Loucy (cell line): ENCODE measurements at regions not wholly inside any gene's neighbourhood (a gene's known extent, or its start where the extent isn't known, plus 50 kb on each side); places are given as distances from the start of the nearest gene placed in this dataset.

Source experiments
- H2AFZ ChIP-seq: fragments of 200-600 bp; sonication (generic); 2 replicates; pipeline ENCODE4 v1.6.0; 2016; ENCODE audit warnings: antibody characterized with exemption, mild to moderate bottlenecking, low read length, moderate library complexity
- H3F3A ChIP-seq: fragments of 200-600 bp; 2 replicates; pipeline ENCODE4 v1.6.0; 2016; ENCODE audit warnings: antibody characterized with exemption, low read depth, mild to moderate bottlenecking
- H3K27me3 ChIP-seq: fragments of 200-600 bp; sonication (generic); 2 replicates; pipeline ENCODE4 v1.6.1; 2014; ENCODE audit warnings: low read length, mild to moderate bottlenecking; ENCODE audit not compliant: insufficient read depth, poor library complexity, severe bottlenecking
- H3K36me3 ChIP-seq: fragments of 200-600 bp; sonication (generic); 2 replicates; pipeline ENCODE4 v1.6.1; 2016; ENCODE audit warnings: low read length; ENCODE audit not compliant: insufficient read depth
- H3K4me1 ChIP-seq: fragments of 200-600 bp; sonication (generic); 2 replicates; pipeline ENCODE4 v1.5.1; 2014; ENCODE audit warnings: low read length, mild to moderate bottlenecking; ENCODE audit not compliant: insufficient read depth, poor library complexity, severe bottlenecking
- H3K4me2 ChIP-seq: fragments of 200-600 bp; sonication (generic); 2 replicates; pipeline ENCODE4 v1.6.0; 2014; ENCODE audit warnings: antibody characterized with exemption, low read length, low read depth, mild to moderate bottlenecking; ENCODE audit not compliant: poor library complexity, severe bottlenecking
- H3K4me3 ChIP-seq: fragments of 200-600 bp; sonication (generic); 2 replicates; pipeline ENCODE4 v1.5.1; 2014; ENCODE audit warnings: low read length, mild to moderate bottlenecking, mixed read lengths; ENCODE audit not compliant: poor library complexity, severe bottlenecking
- H3K79me2 ChIP-seq: fragments of 200-600 bp; sonication (generic); 2 replicates; pipeline ENCODE4 v1.6.1; 2014; ENCODE audit warnings: low read length; ENCODE audit not compliant: insufficient read depth
- H3K9ac ChIP-seq: fragments of 200-600 bp; sonication (generic); 2 replicates; pipeline ENCODE4 v1.6.0; 2014; ENCODE audit warnings: mild to moderate bottlenecking, low read depth, low read length, moderate library complexity; ENCODE audit not compliant: poor library complexity, severe bottlenecking
- H3K9me2 ChIP-seq: fragments of 200-600 bp; sonication (generic); replicated peaks from 2 replicates; pipeline ENCODE4 v1.6.1; 2016; ENCODE audit warnings: low read depth, low read length, mixed read lengths
- H3K9me3 ChIP-seq: fragments of 200-600 bp; sonication (generic); 2 replicates; pipeline ENCODE4 v1.6.1; 2014; ENCODE audit warnings: mild to moderate bottlenecking, antibody characterized with exemption, low read length, low read depth; ENCODE audit not compliant: insufficient read depth
- H4K20me1 ChIP-seq: fragments of 200-600 bp; sonication (generic); 2 replicates; pipeline ENCODE4 v1.6.0; 2014; ENCODE audit warnings: antibody characterized with exemption, low read length, mild to moderate bottlenecking; ENCODE audit not compliant: insufficient read depth, poor library complexity, severe bottlenecking
- EZH2phosphoT487 ChIP-seq: fragments of 200-600 bp; IDR thresholded peaks from 2 replicates; pipeline ENCODE4 v1.6.1; 2018; ENCODE audit warnings: antibody characterized with exemption, mild to moderate bottlenecking, moderate library complexity, borderline replicate concordance
- TF ChIP-seq, protein P1 (sequence below): fragments of 200-600 bp; sonication (generic); conservative IDR thresholded peaks from 2 replicates; pipeline ENCODE4 v1.5.1; 2014; ENCODE audit warnings: mild to moderate bottlenecking, antibody characterized with exemption, low read length

DNA sequence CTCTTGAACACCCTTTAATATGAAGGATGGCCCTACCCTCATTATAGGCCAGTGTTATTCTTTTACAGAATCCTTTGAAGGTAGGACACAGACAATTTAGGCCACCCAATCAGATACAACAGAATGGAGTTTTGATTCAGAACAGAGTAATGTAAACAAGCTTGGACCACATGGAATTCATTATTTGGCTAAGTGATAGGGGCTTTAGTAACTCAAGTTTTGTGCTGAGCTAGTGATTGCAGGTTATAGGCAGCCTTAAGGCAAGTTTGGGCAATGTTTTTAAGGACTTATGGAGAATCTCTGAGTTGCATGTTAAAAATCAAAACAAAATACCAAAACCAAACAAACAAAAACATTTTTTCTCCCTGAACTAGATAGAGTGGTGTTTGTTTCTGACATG is 312.1 kb upstream of the ROBO1 start:
- H3K9ac ChIP-seq = no peak overlapping the region
- no peaks in the 10 kb centered on the region for H4K20me1 ChIP-seq
- no peaks in the 10 kb centered on the region for H3K4me1 ChIP-seq
- H3K36me3 ChIP-seq = no peaks in the 10 kb centered on the region
- no peak overlapping the region for H2AFZ ChIP-seq
- H3K27me3 ChIP-seq = no peaks in the 10 kb centered on the region
- no peaks in the 10 kb centered on the region for H3F3A ChIP-seq
- TF ChIP-seq, protein P1, sequence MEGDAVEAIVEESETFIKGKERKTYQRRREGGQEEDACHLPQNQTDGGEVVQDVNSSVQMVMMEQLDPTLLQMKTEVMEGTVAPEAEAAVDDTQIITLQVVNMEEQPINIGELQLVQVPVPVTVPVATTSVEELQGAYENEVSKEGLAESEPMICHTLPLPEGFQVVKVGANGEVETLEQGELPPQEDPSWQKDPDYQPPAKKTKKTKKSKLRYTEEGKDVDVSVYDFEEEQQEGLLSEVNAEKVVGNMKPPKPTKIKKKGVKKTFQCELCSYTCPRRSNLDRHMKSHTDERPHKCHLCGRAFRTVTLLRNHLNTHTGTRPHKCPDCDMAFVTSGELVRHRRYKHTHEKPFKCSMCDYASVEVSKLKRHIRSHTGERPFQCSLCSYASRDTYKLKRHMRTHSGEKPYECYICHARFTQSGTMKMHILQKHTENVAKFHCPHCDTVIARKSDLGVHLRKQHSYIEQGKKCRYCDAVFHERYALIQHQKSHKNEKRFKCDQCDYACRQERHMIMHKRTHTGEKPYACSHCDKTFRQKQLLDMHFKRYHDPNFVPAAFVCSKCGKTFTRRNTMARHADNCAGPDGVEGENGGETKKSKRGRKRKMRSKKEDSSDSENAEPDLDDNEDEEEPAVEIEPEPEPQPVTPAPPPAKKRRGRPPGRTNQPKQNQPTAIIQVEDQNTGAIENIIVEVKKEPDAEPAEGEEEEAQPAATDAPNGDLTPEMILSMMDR = no peak
- no peaks in the 10 kb centered on the region for H3K9me2 ChIP-seq
- H3K79me2 ChIP-seq = no peaks in the 10 kb centered on the region
- H3K9me3 ChIP-seq = no peaks in the 10 kb centered on the region
- no peak overlapping the region for H3K4me3 ChIP-seq
- no peak overlapping the region for H3K4me2 ChIP-seq

DNA sequence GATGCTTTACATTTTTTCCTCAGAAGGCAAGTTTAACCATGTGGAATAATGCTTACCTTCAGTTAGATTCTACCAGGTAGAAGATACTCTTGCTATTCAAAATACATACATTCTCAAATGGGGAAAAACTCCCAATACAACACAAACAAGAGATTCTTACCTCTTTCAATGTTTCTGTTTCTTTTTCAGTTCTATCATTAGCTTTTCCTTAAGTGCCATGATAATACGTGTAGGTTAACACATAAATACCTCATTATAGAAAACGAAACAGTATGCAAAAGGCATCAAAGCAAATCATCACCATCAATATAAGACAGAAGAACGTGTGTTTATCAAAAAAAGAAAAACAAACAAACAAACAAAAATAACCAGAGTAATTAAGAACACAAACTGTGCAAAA is 300.7 kb upstream of the ROBO1 start:
- Histone ChIP-seq H3F3A (no peaks in the 10 kb centered on the region), H3K36me3 (no peaks in the 10 kb centered on the region), H3K4me3 (no peak overlapping the region), H3K27me3 (no peaks in the 10 kb centered on the region), H3K9me3 (no peaks in the 10 kb centered on the region), H3K9me2 (no peaks in the 10 kb centered on the region), H3K9ac (no peak overlapping the region), H4K20me1 (no peaks in the 10 kb centered on the region), H3K4me2 (no peak overlapping the region), H3K79me2 (no peaks in the 10 kb centered on the region), H3K4me1 (no peaks in the 10 kb centered on the region), H2AFZ (no peak overlapping the region)
- TF ChIP-seq EZH2phosphoT487 = no peak
- TF ChIP-seq, protein P1 = no peak

DNA sequence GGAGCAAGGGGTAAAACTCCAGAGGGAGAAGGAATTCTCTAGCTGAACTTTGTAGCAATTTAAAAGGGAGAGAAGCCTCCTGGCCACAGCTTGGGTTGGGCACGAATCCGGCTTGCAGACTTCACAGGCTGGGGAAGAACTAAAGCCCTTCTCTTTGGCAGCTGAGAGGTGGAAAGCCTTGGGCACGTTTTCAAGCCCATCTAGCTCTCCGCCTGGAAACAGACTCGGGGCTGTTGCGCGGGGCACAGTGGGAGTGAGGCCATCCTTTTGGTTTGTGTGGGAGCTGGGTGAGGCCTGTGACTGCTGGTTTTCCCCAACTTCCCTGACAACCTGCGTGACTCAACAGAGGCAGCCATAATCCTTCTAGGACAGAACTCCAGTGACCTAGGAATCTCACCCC is 295.7 kb upstream of the ROBO1 start:
- Histone ChIP-seq H3K4me3 (no peak overlapping the region), H3K9me2 (no peaks in the 10 kb centered on the region)
- TF ChIP-seq EZH2phosphoT487 = no peak
- TF ChIP-seq, protein P1 = no peak

More for the DNA sequence above, 295.7 kb upstream of the ROBO1 start:
- no peaks in the 10 kb centered on the region for H4K20me1 ChIP-seq
- H3K36me3 ChIP-seq = no peaks in the 10 kb centered on the region
- no peaks in the 10 kb centered on the region for H3K4me1 ChIP-seq
- no peak overlapping the region for H3K9ac ChIP-seq
- H3F3A ChIP-seq = no peaks in the 10 kb centered on the region
- no peak overlapping the region for H2AFZ ChIP-seq
- no peaks in the 10 kb centered on the region for H3K27me3 ChIP-seq
- H3K79me2 ChIP-seq = no peaks in the 10 kb centered on the region
- no peaks in the 10 kb centered on the region for H3K9me3 ChIP-seq
- no peak overlapping the region for H3K4me2 ChIP-seq
